IPS-20b (cell line): ENCODE measurements at regions not wholly inside any gene's neighbourhood (a gene's known extent, or its start where the extent isn't known, plus 50 kb on each side); places are given as distances from the start of the nearest gene placed in this dataset.

Experiments used
- H3K27ac ChIP-seq: one replicate; pipeline ENCODE4 v1.5.1; 2013; ENCODE audit warnings: low read length
- H3K27me3 ChIP-seq: 2 replicates; pipeline ENCODE4 v1.6.1; 2013; ENCODE audit warnings: mild to moderate bottlenecking, low read length, inconsistent platforms; ENCODE audit not compliant: insufficient read depth
- H3K36me3 ChIP-seq: 2 replicates; pipeline ENCODE4 v1.6.1; 2013; ENCODE audit warnings: low read depth, mild to moderate bottlenecking, inconsistent platforms, low read length, moderate library complexity; ENCODE audit not compliant: insufficient read depth
- H3K4me1 ChIP-seq: 2 replicates; pipeline ENCODE4 v1.6.1; 2013; ENCODE audit warnings: mild to moderate bottlenecking, control low read depth, inconsistent platforms, low read length, moderate library complexity; ENCODE audit not compliant: insufficient read depth
- H3K4me3 ChIP-seq: 2 replicates; pipeline ENCODE4 v1.5.1; 2013; ENCODE audit warnings: mild to moderate bottlenecking, low read length, inconsistent platforms
- H3K9ac ChIP-seq: 2 replicates; pipeline ENCODE4 v1.6.1; 2013; ENCODE audit warnings: low read depth, mild to moderate bottlenecking, inconsistent platforms, low read length, moderate library complexity
- H3K9me3 ChIP-seq: 2 replicates; pipeline ENCODE4 v1.6.1; 2013; ENCODE audit warnings: mild to moderate bottlenecking, low read depth, low read length, inconsistent platforms; ENCODE audit not compliant: insufficient read depth

DNA sequence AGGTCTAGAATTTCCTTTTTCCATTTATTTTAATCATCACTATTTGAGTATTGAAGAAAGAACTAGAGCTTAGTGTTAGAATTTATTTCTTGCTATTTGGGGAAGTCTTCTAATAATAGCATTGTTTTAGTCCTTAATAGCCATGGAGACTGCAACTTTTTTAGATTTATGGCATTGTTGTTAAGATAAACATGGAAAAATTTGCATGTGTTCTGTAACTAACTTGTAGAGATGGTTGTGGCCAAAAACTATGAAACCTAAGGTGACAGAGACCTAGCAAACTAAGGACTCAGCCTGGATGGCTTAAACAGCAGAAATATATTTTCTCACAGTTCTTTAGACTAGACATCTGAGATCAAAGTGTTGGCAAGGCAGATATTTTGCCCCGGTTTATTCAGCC lies 246.4 kb downstream of the SPRY2 start:
- Histone ChIP-seq H3K9ac (no peak overlapping the region), H3K27me3 (no peaks in the 10 kb centered on the region), H3K9me3 (no peaks in the 10 kb centered on the region), H3K27ac (no peak overlapping the region), H3K4me3 (no peak overlapping the region), H3K4me1 (peaks cover 9% of the 10 kb centered on the region; the same call in 1 of the 2 replicates), H3K36me3 (no peaks in the 10 kb centered on the region)

DNA sequence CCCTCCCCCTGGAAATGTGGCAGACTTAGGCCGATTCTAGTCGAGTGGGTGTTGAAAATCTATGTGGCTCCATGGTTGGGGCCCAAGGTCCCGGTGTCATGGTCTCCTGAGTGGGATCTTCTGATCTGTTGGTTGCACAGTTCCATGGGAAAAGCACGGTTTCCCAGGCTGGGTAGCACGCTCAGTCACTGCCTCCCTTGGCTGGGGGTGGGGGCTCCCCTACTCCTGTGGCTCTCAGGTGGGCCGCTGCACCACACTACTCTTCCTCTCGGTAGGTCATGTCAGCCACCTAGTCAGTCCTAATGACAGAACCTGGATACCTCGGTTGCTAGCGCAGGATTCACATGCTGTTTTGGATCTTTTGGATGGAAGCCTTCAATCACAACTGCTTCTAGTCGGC lies 247.0 kb downstream of the SPRY2 start:
- Histone ChIP-seq H3K4me3 (no peak overlapping the region), H3K4me1 (peaks cover 9% of the 10 kb centered on the region; the same call in 1 of the 2 replicates), H3K9me3 (no peaks in the 10 kb centered on the region), H3K27me3 (no peaks in the 10 kb centered on the region), H3K27ac (no peak overlapping the region), H3K36me3 (no peaks in the 10 kb centered on the region), H3K9ac (no peak overlapping the region)

DNA sequence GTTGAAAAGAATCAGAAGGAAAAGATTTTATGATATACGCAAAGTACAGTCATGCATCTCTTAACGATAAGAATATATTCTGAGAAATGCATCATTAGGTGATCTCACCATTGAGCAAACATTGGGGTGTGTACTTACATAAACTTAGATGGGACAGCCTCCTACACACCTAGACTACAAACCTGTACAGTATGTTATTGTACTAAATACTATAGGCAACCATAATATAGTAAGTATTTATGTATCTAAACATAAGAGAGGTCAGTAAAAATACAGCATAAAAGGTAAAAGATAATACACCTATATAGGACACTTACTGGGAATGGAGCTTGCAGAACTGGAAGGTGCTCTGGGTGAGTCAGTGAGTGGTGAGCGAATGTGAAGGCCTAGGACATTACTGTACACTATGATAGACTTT lies 254.6 kb downstream of the SPRY2 start:
- no peaks in the 10 kb centered on the region for H3K27me3 ChIP-seq
- peaks cover 15% of the 10 kb centered on the region for H3K4me1 ChIP-seq
- no peak overlapping the region for H3K27ac ChIP-seq
- no peak overlapping the region for H3K4me3 ChIP-seq
- no peaks in the 10 kb centered on the region for H3K9me3 ChIP-seq
- H3K9ac ChIP-seq, result no peak overlapping the region
- H3K36me3 ChIP-seq, result no peaks in the 10 kb centered on the region

DNA sequence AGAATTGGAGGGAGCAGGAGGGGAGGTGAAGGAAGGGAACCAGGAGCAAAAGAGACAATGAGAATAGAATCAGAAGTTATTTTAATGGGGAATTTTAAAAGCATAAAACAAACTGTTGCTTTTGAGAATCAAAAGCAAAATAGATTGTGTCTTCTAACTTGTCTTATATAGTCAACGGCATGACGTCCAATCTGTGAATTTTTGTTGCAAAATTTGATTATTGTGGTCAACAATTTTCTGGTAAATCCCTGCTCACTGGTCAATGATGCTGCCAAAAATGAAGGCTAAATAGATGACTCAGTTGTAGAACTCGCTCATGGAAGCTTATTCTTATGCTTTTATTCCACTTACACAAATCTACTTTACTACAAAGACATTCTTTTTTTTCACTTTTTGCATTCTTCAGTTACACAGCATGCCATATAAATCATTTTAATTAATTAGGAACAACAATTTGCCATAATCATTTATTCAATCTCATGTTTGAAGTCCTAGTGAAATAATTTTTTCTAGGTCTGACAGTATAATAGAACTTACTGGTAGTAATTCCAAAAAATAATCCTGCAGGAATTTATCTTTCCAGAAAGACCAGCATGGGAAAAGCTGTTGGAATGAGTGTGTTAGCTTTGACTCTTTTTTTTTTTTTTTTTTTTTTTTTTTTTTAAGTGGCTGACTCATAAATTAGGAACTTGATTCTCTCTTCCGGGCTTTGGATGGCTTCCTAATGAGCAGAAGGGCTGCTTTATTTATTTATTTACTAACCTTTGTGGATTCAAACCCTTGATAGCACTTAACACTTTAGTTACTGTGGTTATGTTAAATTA lies 256.9 kb downstream of the SPRY2 start:
- no peak overlapping the region for H3K4me3 ChIP-seq
- no peak overlapping the region for H3K9ac ChIP-seq
- no peaks in the 10 kb centered on the region for H3K27me3 ChIP-seq
- no peaks in the 10 kb centered on the region for H3K36me3 ChIP-seq
- no peak overlapping the region for H3K27ac ChIP-seq
- peaks cover 15% of the 10 kb centered on the region for H3K4me1 ChIP-seq
- no peaks in the 10 kb centered on the region for H3K9me3 ChIP-seq

DNA sequence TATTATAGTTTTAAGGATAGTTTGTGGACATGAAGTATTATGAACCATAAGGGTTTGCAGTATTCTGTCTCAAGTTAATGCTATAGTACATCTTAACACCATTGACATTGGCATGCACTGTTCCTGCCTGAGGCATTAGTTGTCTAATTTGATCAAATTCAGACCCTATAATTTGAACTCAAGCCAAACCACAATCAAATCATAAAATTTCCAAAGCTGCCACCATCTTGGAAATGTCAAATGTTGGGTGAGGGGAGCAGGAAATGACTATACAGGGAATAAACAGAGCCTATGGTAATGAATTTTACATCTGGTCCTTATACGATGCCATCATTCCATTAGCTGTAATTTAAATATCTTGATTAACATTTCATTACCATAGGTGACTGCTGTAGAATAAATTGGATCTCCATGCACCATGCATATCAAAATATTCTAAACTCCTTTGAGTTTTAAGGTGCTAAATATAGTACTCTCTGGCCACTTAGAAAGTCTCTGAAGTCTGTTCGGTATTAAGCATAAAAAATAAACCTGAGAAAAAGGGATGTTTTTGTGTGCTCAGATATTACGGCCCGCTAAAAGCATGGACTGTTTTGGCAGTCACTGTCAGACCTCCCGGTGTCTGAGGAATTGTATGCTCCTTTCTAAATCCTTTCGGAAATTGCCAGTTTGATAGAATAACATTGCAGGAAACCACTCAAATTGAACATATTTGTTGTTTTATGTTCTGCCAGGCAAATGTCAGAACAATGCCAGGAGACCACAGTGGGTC lies 257.7 kb downstream of the SPRY2 start:
- Histone ChIP-seq H3K4me1 (peaks cover 15% of the 10 kb centered on the region), H3K27ac (no peak overlapping the region), H3K9ac (no peak overlapping the region), H3K27me3 (no peaks in the 10 kb centered on the region), H3K4me3 (no peak overlapping the region), H3K36me3 (no peaks in the 10 kb centered on the region), H3K9me3 (no peaks in the 10 kb centered on the region)

DNA sequence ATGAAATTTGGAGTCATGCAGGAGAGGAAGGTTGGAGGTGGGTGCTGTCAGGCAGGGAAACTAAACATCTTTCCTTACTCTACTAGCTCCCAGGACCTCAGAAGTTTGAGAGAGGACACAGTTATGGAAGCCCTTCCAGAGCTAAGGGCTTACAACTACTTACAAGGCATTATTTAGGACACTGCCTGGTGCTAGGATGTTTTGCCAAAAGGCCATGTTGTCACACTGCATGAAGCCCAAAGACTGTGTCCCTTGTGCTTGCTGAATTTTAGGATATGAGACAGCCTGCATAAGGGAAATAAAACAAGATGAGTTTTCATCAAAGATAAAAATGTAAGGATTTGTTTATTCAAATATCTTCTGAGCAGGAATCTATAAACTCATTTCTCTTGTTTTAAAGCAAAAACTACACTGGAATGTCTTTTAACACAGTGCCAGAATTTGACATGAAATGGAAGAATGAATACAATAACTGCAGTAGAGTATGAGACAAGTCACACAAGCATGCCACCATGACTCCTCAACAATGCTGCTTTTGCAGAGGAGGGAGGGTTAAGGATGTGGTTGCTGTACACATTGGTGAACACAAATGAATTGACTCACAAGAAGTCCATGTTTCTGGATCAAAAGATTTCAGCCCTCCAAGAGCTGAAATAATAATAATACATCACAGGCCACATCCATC lies 258.4 kb downstream of the SPRY2 start:
- Histone ChIP-seq H3K27me3 (no peaks in the 10 kb centered on the region), H3K9me3 (no peaks in the 10 kb centered on the region), H3K36me3 (no peaks in the 10 kb centered on the region), H3K27ac (no peak overlapping the region), H3K9ac (no peak overlapping the region), H3K4me1 (peaks cover 15% of the 10 kb centered on the region), H3K4me3 (no peak overlapping the region)

DNA sequence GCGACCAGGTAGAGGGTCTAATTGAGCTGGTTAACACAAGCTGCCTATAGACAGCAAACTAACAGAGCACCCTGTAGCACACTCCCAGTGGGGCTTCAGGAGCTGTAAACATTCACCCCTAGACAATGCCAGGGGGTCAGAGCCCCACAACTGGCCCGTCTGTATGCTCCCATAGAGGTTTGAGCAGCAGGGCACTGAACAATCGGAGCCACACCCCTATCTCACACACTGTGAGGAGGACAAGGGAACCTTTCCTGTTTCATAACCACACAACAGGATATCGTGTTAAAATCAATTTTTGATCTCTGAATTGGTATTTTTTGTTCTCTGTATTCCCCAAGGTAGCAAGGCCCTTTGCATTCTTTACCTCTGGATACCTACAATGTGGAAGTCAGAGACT lies 266.1 kb downstream of the SPRY2 start:
- Histone ChIP-seq H3K9me3 (no peaks in the 10 kb centered on the region), H3K27me3 (no peaks in the 10 kb centered on the region), H3K36me3 (no peaks in the 10 kb centered on the region), H3K27ac (no peak overlapping the region), H3K9ac (no peak overlapping the region), H3K4me1 (0 out of 2 replicates have a peak, but pooled peaks cover 7% of the 10 kb centered on the region), H3K4me3 (no peak overlapping the region)

DNA sequence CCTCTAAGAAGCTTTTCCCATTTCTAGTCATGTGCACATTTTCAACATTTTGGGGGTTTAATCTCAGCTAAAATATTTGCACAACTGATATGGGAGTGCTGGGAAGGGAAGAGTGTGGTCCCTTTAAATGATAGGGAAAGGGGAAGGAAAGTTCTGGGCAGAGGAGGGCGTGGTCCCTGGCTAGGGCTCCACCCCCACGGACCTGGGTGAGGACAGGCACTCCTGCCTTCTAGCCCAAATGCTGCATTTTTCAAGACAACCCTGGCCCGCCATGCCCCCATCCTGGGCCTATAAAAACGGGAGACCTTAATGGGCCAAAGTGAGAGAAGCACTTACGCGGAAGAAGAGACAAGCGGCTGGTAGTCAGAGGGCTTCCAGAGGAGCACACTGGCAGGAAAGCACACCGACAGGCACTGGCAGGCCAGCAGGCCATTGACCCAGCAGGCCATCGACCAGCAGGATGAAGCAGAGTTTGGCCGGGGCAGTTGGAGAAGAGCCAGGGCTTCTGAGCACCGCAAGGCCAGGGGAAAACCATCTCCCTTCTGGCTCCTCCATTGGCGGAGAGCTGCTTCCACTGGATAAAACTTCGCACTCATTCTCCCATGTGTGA lies 266.7 kb downstream of the SPRY2 start:
- Histone ChIP-seq H3K27ac (no peak overlapping the region), H3K27me3 (no peaks in the 10 kb centered on the region), H3K4me3 (no peak overlapping the region), H3K9me3 (no peaks in the 10 kb centered on the region), H3K4me1 (0 out of 2 replicates have a peak, but pooled peaks cover 7% of the 10 kb centered on the region), H3K9ac (no peak overlapping the region), H3K36me3 (no peaks in the 10 kb centered on the region)

DNA sequence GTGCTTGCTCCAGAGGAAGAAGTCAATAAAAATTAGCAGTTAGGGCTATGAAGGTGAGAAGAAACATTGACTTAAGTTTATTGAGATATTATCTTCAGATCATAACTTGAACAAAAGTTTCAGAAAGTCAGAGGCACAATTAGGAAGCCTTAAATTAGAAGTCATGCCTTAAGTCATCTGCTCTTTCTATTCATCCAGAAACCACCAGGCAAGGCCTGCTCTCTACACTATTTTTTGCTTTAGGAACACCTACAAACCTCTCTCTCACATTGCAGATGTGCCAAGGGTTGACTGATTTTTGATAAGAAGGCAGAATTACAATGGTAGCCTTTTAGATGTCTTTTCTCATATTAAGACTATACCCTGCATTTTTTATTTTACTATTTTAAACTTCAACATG lies 268.7 kb downstream of the SPRY2 start:
- Histone ChIP-seq H3K4me3 (no peak overlapping the region), H3K27ac (no peak overlapping the region), H3K27me3 (no peaks in the 10 kb centered on the region), H3K9ac (no peak overlapping the region), H3K36me3 (no peaks in the 10 kb centered on the region), H3K9me3 (no peaks in the 10 kb centered on the region), H3K4me1 (0 out of 2 replicates have a peak, but pooled peaks cover 7% of the 10 kb centered on the region)

DNA sequence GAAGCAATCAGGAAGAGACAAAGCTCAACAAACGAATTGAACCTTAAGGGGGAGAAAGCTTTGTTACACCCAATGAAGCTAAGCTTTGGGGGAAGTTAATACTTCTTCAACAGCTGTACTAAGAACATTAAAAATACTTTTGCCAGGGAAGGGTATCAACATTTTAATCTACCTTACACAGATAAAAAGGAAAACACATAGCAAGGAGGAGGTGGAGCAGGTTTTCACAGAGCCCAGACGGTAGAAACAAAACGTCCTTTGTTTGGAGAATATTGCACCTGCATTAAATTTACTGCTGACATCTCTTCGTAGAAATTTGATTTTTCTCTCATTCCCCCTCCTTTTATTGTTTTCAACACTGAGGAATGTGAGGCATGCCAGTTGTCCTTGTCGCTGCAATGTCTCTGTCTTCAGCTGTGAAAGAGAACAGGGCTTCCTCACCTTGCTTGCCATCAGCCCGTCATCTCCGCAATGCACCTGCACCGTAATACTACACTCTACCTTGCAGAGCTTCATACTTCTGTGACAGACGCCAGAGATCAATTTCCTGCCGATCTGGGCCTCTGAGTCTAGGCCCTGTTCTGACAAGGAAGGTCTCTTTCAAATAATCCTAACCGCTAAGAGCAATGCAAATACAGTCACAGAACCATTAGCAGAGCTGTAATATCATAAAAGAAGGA lies 270.8 kb downstream of the SPRY2 start:
- H3K4me1 ChIP-seq, result 0 out of 2 replicates have a peak, but pooled peaks cover 7% of the 10 kb centered on the region
- no peaks in the 10 kb centered on the region for H3K9me3 ChIP-seq
- no peaks in the 10 kb centered on the region for H3K36me3 ChIP-seq
- H3K4me3 ChIP-seq, result no peak overlapping the region
- no peak overlapping the region for H3K27ac ChIP-seq
- no peaks in the 10 kb centered on the region for H3K27me3 ChIP-seq
- H3K9ac ChIP-seq, result no peak overlapping the region

DNA sequence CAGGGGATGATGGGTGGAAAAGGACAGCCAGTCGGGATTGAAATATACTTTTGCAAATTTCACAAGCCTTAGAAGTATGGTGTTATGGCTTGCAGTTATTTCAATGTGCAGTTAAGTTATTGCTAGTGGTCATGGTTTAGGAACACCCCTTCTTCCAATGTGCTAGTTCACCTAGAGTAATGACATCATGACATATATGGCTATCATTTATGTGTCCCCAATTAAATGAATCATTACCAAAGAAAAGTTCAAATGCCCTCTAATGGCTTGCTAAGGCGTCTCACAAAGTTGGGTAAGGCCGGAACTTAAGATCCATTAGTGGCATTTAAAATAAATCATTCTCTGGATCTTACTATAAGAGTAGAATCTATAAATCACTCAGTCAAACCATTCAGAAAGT lies 271.6 kb downstream of the SPRY2 start:
- 0 out of 2 replicates have a peak, but pooled peaks cover 7% of the 10 kb centered on the region for H3K4me1 ChIP-seq
- no peaks in the 10 kb centered on the region for H3K27me3 ChIP-seq
- H3K9me3 ChIP-seq, result no peaks in the 10 kb centered on the region
- H3K9ac ChIP-seq, result no peak overlapping the region
- no peaks in the 10 kb centered on the region for H3K36me3 ChIP-seq
- no peak overlapping the region for H3K27ac ChIP-seq
- no peak overlapping the region for H3K4me3 ChIP-seq
